ENCODE measurements at regions not wholly inside any gene's neighbourhood (a gene's known extent, or its start where the extent isn't known, plus 50 kb on each side); places are given as distances from the start of the nearest gene placed in this dataset.

- TF ChIP-seq POLR2A (IDR thresholded peaks at IDR 0.05), result no peak
- TF ChIP-seq EP300 (IDR thresholded peaks at IDR 0.05), result no peak
- no peak for TF ChIP-seq POLR2AphosphoS5 (IDR thresholded peaks at IDR 0.05)
- peak; percentile 65 to 84 (median 82) for TF ChIP-seq CTCF (IDR thresholded peaks at IDR 0.05)
These were observed 218.8 kb upstream of the BMP4 start for GRCh38 chr14:54175298-54175942.
